ENCODE measurements at regions not wholly inside any gene's neighbourhood (a gene's known extent, or its start where the extent isn't known, plus 50 kb on each side); places are given as distances from the start of the nearest gene placed in this dataset.
"Not testable (repeated sequence)": the region's sequence is repeated elsewhere in the genome, so short reads cannot be mapped to it uniquely, and the experiment has no call there.

DNA sequence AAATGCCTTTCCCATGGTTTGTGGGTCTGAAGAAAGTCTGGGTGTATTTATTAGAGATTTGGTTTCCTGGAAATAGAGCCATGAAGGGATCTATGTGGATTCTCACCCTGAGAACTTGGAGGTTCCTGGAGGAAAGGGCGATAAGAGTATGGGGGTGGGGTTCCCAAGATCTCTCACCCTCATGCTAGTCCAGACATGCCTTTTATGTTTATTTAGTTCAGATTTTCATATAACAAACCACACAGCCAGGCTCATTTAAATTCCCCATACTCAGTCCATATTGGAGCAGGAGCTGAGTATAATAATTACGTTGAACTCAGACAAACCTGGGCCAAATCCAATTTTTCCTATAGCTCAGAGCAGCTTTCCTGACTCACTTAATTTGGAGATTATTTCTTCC, 566.6 kb downstream of the GOLGA6L6 start:
- DNase-seq = no peak

- no peak for DNase-seq
These were observed 567.9 kb downstream of the GOLGA6L6 start for GRCh38 chr15:19973718-19974117.

GRCh38 chr15:19972582-19972981, 569.0 kb downstream of the GOLGA6L6 start:
- DNase-seq = not testable (repeated sequence)

DNA sequence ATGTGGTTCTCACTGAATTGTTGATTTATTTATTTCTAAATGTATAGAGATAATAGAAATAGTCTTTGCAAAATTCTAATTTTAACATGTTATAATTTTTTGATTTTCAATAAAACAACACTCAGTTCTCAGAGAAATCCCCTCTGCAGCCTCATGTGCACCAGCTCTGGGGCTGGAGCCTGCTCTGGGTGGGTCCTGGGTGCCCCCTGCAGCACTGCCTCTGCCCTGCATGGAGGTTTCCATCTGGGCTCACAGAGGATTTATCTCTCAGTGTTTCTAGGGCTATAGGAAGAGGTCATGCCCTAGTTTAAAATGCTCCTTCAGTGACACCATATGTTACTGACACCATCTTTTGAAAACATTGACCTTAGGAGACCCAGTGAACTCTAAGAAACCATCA, 576.0 kb downstream of the GOLGA6L6 start:
- not testable (repeated sequence) for DNase-seq

DNA sequence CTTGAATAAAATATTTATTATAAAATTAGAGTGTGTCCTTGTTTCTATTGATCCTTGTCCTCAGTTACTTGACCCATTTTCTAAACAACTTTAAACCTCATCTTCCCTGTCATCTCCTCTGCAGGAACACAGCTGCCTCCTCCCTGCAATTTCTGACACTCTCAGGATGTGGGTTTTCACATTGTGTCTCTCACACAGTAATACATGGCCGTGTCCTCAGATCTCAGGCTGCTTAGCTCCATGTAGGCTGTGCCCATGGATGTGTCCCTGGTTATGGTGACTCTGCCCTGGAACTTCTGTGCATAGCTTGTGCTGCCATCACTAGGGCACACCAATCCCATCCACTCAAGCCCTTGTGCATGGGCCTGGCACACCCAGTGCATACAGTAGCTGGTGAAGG, 577.1 kb downstream of the GOLGA6L6 start:
- DNase-seq = not testable (repeated sequence)

DNA sequence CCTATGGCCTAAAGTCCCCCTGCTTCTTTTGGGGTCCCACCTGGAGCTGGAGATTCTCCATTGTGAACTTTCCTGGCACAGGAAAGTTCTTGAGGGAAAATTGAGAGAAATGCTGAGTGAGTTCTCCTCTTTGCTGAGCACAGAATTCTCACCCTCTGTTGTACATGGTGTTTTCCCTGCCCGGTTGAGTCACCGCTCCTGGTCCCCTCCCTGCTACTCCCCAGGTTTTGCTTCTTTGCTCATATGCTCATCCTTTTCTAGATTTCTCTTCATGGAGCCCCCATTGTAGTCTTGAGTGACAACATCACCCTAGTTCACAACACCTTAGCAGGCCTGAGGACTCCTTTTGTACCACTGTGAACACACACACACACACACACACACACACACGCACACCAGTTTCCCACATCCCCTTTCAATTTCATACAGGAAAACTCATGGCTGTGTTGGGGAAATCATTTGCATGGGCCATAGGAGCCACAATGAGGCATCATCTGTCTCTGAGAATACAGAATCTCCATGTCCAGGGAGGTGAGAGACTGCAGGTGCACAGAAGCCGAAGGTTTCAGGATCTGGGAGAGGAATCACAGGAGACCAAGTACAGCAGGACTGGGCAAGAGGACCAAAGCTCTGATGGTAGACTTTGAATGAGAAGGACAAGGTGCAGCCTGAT, 585.3 kb downstream of the GOLGA6L6 start:
- no peak for DNase-seq

GRCh38 chr15:19944261-19944888, 597.2 kb downstream of the GOLGA6L6 start:
- DNase-seq = no peak

- no peak for DNase-seq
These were observed 598.1 kb downstream of the GOLGA6L6 start for GRCh38 chr15:19943515-19943914.

DNA sequence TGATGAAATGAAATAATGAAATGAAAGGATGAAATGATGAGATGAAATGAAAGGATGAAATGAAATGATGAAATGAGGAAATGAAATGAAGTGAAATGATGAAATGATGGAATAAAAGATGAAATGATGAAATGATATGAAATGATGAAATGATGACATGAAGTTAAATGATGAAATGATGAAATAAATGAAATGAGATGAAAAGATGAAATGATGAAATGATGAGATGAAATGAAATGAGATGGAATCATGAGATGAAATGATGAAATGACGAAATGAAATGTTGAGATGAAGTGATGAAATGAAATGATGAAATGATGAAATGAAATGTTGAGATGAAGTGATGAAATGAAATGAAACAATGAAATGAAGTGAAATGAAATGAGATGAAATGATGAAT, 638.3 kb downstream of the GOLGA6L6 start:
- not testable (repeated sequence) for DNase-seq

DNA sequence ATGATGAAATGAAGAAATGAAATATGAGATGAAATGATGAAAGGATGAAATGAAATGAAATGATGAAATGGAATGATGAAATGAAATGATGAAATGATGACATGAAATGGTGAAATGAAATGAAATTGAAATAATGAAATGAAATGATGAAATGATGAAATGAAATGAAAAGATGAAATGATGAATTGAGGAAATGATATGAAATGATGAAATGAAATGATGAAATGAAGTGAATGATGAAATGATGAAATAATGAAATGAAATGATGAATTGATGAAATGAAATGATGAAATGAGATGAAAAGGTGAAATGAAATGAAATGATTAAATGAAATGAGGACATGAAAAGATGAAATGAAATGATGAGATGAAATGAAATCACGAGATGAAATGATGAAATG, 639.2 kb downstream of the GOLGA6L6 start:
- not testable (repeated sequence) for DNase-seq

GRCh38 chr15:19901414-19901813, 640.2 kb downstream of the GOLGA6L6 start:
- not testable (repeated sequence) for DNase-seq

GRCh38 chr15:19899021-19899824, 642.4 kb downstream of the GOLGA6L6 start:
- no peak for DNase-seq

DNA sequence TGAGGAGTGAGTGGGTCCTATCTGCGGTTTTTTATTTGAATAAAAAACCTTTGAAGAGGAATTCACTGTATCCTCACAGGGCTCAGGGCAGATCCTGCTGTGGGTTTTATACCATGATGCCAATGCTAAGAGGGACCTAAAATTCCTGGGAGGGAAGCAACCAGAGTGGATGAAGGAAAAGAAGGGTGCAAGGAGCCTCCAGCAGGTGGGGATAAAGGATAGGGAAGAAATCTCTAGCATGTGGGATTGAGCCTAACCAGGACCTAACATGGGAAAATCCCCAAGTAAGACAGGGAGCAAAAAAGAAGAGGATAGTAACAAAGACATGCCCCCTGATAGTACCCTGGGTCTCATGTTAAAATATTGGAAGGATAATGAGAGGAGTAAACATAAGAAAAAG, 652.8 kb downstream of the GOLGA6L6 start:
- DNase-seq = not testable (repeated sequence)

- DNase-seq = not testable (repeated sequence)
These were observed 697.5 kb downstream of the GOLGA6L6 start for GRCh38 chr15:19844061-19844460.
